ENCODE measurements at regions not wholly inside any gene's neighbourhood (a gene's known extent, or its start where the extent isn't known, plus 50 kb on each side); places are given as distances from the start of the nearest gene placed in this dataset.

DNA sequence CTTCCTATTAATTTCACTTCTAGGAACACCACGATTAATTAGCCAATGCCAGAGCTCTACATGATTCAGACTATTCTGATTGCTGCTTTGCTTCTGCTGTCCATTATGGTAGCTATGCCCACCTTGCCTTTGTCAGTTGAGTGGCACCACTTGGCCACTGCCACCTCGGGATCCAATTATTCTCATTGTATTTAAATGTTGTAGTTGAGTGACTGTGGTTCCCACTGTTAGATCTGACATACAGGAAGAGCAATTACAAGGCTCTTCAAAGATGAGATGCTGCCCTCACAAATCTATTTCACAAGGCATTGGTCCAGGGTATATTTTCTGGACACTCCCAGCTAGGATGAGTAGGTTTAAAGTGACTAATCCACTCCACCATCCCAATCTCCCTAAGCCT, 864.5 kb upstream of the EDIL3 start:
- Histone ChIP-seq H3K4me1 (ENCODE audit: control insufficient read depth in 4 of 4, insufficient read depth in 4 of 4, low read length in 3 of 4) (no peaks in the 10 kb centered on the region), H3K4me3 (ENCODE audit: low read depth in 1 of 3, low read length in 3 of 3) (no peak overlapping the region), H3K9ac (ENCODE audit: low read depth in 1 of 2, low read length in 2 of 2) (no peak overlapping the region), H3K27me3 (ENCODE audit: control insufficient read depth in 4 of 4, insufficient read depth in 4 of 4, low read length in 3 of 4) (no peaks in the 10 kb centered on the region), H3K9me3 (ENCODE audit: control insufficient read depth in 4 of 4, low read length in 3 of 4) (peaks cover 0 to 5% (median 3%) of the 10 kb centered on the region in 4 donors), H3K27ac (ENCODE audit: low read depth in 1 of 2, low read length in 2 of 2) (no peak overlapping the region), H3K36me3 (ENCODE audit: control insufficient read depth in 4 of 4, insufficient read depth in 3 of 4, low read depth in 1 of 4, low read length in 3 of 4) (no peaks in the 10 kb centered on the region)
- no peak for DNase-seq (ENCODE audit: low spot score)
- TF ChIP-seq NR2F2 (IDR thresholded peaks at IDR 0.05) (no peak), HNF4A (conservative IDR thresholded peaks at IDR 0.05) (no peak), GABPA (IDR thresholded peaks at IDR 0.05 in 1 of 2, conservative IDR thresholded peaks at IDR 0.05 in 1 of 2) (no peak), TAF1 (conservative IDR thresholded peaks at IDR 0.05) (no peak), FOXA2 (IDR thresholded peaks at IDR 0.05) (no peak), HNF4G (IDR thresholded peaks at IDR 0.05) (no peak), JUND (IDR thresholded peaks at IDR 0.05) (no peak), FOXA1 (IDR thresholded peaks at IDR 0.05) (no peak), RAD21 (IDR thresholded peaks at IDR 0.05) (no peak), YY1 (IDR thresholded peaks at IDR 0.05) (no peak), SP1 (IDR thresholded peaks at IDR 0.05) (no peak), EGR1 (IDR thresholded peaks at IDR 0.05; ENCODE audit: low read depth in 2 of 2) (no peak)
- TF ChIP-seq, protein P1, sequence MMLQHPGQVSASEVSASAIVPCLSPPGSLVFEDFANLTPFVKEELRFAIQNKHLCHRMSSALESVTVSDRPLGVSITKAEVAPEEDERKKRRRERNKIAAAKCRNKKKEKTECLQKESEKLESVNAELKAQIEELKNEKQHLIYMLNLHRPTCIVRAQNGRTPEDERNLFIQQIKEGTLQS (IDR thresholded peaks at IDR 0.05), result no peak
- TF ChIP-seq, protein P2, sequence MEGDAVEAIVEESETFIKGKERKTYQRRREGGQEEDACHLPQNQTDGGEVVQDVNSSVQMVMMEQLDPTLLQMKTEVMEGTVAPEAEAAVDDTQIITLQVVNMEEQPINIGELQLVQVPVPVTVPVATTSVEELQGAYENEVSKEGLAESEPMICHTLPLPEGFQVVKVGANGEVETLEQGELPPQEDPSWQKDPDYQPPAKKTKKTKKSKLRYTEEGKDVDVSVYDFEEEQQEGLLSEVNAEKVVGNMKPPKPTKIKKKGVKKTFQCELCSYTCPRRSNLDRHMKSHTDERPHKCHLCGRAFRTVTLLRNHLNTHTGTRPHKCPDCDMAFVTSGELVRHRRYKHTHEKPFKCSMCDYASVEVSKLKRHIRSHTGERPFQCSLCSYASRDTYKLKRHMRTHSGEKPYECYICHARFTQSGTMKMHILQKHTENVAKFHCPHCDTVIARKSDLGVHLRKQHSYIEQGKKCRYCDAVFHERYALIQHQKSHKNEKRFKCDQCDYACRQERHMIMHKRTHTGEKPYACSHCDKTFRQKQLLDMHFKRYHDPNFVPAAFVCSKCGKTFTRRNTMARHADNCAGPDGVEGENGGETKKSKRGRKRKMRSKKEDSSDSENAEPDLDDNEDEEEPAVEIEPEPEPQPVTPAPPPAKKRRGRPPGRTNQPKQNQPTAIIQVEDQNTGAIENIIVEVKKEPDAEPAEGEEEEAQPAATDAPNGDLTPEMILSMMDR (IDR thresholded peaks at IDR 0.05; ENCODE audit: low read depth, low read length, missing input control), result no peak
- TF ChIP-seq, protein P3, sequence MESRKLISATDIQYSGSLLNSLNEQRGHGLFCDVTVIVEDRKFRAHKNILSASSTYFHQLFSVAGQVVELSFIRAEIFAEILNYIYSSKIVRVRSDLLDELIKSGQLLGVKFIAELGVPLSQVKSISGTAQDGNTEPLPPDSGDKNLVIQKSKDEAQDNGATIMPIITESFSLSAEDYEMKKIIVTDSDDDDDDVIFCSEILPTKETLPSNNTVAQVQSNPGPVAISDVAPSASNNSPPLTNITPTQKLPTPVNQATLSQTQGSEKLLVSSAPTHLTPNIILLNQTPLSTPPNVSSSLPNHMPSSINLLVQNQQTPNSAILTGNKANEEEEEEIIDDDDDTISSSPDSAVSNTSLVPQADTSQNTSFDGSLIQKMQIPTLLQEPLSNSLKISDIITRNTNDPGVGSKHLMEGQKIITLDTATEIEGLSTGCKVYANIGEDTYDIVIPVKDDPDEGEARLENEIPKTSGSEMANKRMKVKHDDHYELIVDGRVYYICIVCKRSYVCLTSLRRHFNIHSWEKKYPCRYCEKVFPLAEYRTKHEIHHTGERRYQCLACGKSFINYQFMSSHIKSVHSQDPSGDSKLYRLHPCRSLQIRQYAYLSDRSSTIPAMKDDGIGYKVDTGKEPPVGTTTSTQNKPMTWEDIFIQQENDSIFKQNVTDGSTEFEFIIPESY (IDR thresholded peaks at IDR 0.05), result no peak
- TF ChIP-seq, protein P4, sequence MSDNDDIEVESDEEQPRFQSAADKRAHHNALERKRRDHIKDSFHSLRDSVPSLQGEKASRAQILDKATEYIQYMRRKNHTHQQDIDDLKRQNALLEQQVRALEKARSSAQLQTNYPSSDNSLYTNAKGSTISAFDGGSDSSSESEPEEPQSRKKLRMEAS (IDR thresholded peaks at IDR 0.05), result no peak
- 70% methylated on average over 2 of the region's 2 CpGs for WGBS

DNA sequence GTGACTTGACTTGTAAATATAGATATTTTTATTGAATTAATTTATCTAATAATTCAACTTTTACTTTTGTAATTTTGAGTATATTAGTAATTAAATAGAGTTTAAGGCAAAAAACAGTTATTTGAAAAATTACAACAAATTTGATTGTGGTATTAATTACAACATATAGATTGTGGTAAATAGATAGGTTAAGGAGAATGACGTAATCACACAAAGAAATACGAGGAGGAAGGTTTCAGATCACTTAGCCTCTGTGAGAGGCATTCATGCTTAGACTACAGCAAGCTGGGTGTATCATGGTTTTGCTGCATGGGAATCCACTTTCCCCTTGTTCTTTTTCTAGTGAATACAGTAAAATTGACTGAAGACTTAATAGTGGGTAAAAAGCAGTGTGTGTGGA, 878.4 kb upstream of the EDIL3 start:
- no peaks in the 10 kb centered on the region for H3K36me3 ChIP-seq (ENCODE audit: control insufficient read depth in 4 of 4, insufficient read depth in 3 of 4, low read depth in 1 of 4, low read length in 3 of 4)
- no peak for TF ChIP-seq RAD21 (IDR thresholded peaks at IDR 0.05)
- TF ChIP-seq, protein P5, sequence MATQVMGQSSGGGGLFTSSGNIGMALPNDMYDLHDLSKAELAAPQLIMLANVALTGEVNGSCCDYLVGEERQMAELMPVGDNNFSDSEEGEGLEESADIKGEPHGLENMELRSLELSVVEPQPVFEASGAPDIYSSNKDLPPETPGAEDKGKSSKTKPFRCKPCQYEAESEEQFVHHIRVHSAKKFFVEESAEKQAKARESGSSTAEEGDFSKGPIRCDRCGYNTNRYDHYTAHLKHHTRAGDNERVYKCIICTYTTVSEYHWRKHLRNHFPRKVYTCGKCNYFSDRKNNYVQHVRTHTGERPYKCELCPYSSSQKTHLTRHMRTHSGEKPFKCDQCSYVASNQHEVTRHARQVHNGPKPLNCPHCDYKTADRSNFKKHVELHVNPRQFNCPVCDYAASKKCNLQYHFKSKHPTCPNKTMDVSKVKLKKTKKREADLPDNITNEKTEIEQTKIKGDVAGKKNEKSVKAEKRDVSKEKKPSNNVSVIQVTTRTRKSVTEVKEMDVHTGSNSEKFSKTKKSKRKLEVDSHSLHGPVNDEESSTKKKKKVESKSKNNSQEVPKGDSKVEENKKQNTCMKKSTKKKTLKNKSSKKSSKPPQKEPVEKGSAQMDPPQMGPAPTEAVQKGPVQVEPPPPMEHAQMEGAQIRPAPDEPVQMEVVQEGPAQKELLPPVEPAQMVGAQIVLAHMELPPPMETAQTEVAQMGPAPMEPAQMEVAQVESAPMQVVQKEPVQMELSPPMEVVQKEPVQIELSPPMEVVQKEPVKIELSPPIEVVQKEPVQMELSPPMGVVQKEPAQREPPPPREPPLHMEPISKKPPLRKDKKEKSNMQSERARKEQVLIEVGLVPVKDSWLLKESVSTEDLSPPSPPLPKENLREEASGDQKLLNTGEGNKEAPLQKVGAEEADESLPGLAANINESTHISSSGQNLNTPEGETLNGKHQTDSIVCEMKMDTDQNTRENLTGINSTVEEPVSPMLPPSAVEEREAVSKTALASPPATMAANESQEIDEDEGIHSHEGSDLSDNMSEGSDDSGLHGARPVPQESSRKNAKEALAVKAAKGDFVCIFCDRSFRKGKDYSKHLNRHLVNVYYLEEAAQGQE (IDR thresholded peaks at IDR 0.05), result no peak
- no peak for TF ChIP-seq FOXA2 (IDR thresholded peaks at IDR 0.05)
- no peak for TF ChIP-seq HNF4G (IDR thresholded peaks at IDR 0.05)
- TF ChIP-seq, protein P1 (IDR thresholded peaks at IDR 0.05), result no peak
- no peak for TF ChIP-seq JUND (IDR thresholded peaks at IDR 0.05)
- no peak for TF ChIP-seq FOXA1 (IDR thresholded peaks at IDR 0.05)
- no peak for TF ChIP-seq HNF4A (conservative IDR thresholded peaks at IDR 0.05)
- no peak for TF ChIP-seq YY1 (IDR thresholded peaks at IDR 0.05)
- TF ChIP-seq, protein P2 (IDR thresholded peaks at IDR 0.05; ENCODE audit: low read depth, low read length, missing input control), result no peak
- TF ChIP-seq RXRA (IDR thresholded peaks at IDR 0.05), result no peak
- no peak for TF ChIP-seq GABPA (IDR thresholded peaks at IDR 0.05 in 1 of 2, conservative IDR thresholded peaks at IDR 0.05 in 1 of 2)
- H3K4me3 ChIP-seq (ENCODE audit: low read depth in 1 of 3, low read length in 3 of 3), result no peak overlapping the region
- no peak overlapping the region for H3K9ac ChIP-seq (ENCODE audit: low read depth in 1 of 2, low read length in 2 of 2)
- H3K4me1 ChIP-seq (ENCODE audit: control insufficient read depth in 4 of 4, insufficient read depth in 4 of 4, low read length in 3 of 4), result no peaks in the 10 kb centered on the region
- DNase-seq (ENCODE audit: low spot score), result no peak
- WGBS, result 78% methylated on average over 2 of the region's 2 CpGs
- no peaks in the 10 kb centered on the region for H3K27me3 ChIP-seq (ENCODE audit: control insufficient read depth in 4 of 4, insufficient read depth in 4 of 4, low read length in 3 of 4)
- no peaks in the 10 kb centered on the region for H3K9me3 ChIP-seq (ENCODE audit: control insufficient read depth in 4 of 4, low read length in 3 of 4)
- no peak overlapping the region for H3K27ac ChIP-seq (ENCODE audit: low read depth in 1 of 2, low read length in 2 of 2)

Measured in liver (tissue), 8 donors.